OCI-LY3 (cell line): ENCODE measurements at regions not wholly inside any gene's neighbourhood (a gene's known extent, or its start where the extent isn't known, plus 50 kb on each side); places are given as distances from the start of the nearest gene placed in this dataset.

ENCODE experiments used
- EZH2phosphoT487 ChIP-seq: fragments of 200-600 bp; shearing (Covaris generic); IDR thresholded peaks from 2 replicates; pipeline ENCODE4 v1.6.1; 2018; ENCODE audit warnings: antibody characterized with exemption, mixed run types, low read depth
- TF ChIP-seq, protein P1 (sequence below): fragments of 200-600, 300-600 bp; sonication (generic); IDR thresholded peaks from 2 replicates; pipeline ENCODE4 v1.5.1; 2014; ENCODE audit warnings: antibody characterized with exemption, low read length, low read depth

DNA sequence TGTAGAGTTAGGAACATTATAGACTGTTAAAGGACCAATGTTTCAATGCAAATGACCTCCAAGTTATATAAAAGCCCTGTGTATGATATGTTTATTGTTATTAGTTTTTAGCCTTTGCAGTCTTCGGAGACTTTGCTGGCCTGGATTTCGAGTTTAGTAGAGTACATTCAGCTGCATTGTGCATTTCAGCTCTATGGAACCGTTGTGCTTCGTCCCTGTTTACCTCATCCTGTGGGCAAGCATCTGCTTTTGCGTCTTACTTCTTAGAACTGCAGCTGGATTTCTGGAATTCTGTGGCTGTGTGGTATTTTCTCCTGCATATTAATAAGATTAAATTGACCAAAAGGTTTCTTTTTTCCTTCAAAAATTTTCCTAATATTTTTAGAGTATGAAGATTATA is 138.6 kb downstream of the KCNRG start:
- TF ChIP-seq EZH2phosphoT487: no peak
- TF ChIP-seq, protein P1, sequence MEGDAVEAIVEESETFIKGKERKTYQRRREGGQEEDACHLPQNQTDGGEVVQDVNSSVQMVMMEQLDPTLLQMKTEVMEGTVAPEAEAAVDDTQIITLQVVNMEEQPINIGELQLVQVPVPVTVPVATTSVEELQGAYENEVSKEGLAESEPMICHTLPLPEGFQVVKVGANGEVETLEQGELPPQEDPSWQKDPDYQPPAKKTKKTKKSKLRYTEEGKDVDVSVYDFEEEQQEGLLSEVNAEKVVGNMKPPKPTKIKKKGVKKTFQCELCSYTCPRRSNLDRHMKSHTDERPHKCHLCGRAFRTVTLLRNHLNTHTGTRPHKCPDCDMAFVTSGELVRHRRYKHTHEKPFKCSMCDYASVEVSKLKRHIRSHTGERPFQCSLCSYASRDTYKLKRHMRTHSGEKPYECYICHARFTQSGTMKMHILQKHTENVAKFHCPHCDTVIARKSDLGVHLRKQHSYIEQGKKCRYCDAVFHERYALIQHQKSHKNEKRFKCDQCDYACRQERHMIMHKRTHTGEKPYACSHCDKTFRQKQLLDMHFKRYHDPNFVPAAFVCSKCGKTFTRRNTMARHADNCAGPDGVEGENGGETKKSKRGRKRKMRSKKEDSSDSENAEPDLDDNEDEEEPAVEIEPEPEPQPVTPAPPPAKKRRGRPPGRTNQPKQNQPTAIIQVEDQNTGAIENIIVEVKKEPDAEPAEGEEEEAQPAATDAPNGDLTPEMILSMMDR: no peak
